K562 (cell line): ENCODE measurements at regions not wholly inside any gene's neighbourhood (a gene's known extent, or its start where the extent isn't known, plus 50 kb on each side); places are given as distances from the start of the nearest gene placed in this dataset.

ENCODE experiments used
- ATAC-seq: fragments of 200-7000 bp; cut with Tn5 transposase; 3 replicates; pipeline ENCODE4 v1.9.1; 2020; ENCODE audit warnings: moderate library complexity
- BruUV-seq: library from RNA; stranded (reverse); fragments of 400-500 nt; replicated peaks from 2 replicates; lab custom pipeline; 2021; lab: Mats Ljungman, UMichigan
- CTCF ChIA-PET: fragments of 300-600 bp; formaldehyde crosslinking; extraction: SDS; loops from one replicate; lab custom pipeline; 2021; ENCODE audit warnings: low intra/inter-chr PET ratio; lab: Yijun Ruan, JAX
- POLR2A ChIA-PET: fragments of 300-600, 350-650 bp; sonication (Branson Sonifier 250); formaldehyde crosslinking; extraction: SDS; loops from one replicate; lab custom pipeline; 2021; ENCODE audit warnings: antibody characterized with exemption, inconsistent platforms; lab: Yijun Ruan, JAX
- DNase-seq, 4 experiments: peaks; one replicate each; pipeline versions ENCODE4 v3.0.0 to v3.0.0-alpha.2; 2011 to 2018; ENCODE audit warnings: low spot score in 3 of 4, mixed read lengths in 3 of 4; ENCODE audit errors: extremely low read depth in 1 of 4
- FAIRE-seq: peaks from 2 replicates; lab custom pipeline; 2011; peaks lifted over from hg19 to GRCh38; lab: Jason Lieb, UNC
- H2AFZ ChIP-seq: 2 replicates; pipeline ENCODE4 v1.6.0; 2011; ENCODE audit warnings: low read depth, low read length, control low read depth, inconsistent platforms
- H3K27ac ChIP-seq: fragments of 200-600 bp; 3 replicates; pipeline ENCODE4 v1.8.0; 2011; ENCODE audit warnings: low read depth, mild to moderate bottlenecking, control low read depth, inconsistent platforms, low read length, moderate library complexity, mixed read lengths; ENCODE audit errors: extremely low read depth
- H3K27me3 ChIP-seq, 2 experiments: fragments of 300-600 bp in 1 of 2; 2 replicates in 1 of 2; 3 replicates in 1 of 2; pipeline versions ENCODE4 v1.6.0 to v1.8.0; 2011; ENCODE audit warnings: inconsistent platforms in 2 of 2, low read length in 2 of 2, mild to moderate bottlenecking in 1 of 2, mixed read lengths in 1 of 2, moderate library complexity in 1 of 2; ENCODE audit not compliant: control insufficient read depth in 2 of 2, insufficient read depth in 2 of 2
- H3K36me3 ChIP-seq: fragments of 300-600 bp; 3 replicates; pipeline ENCODE4 v1.8.0; 2011; ENCODE audit warnings: mild to moderate bottlenecking, low read length, inconsistent platforms; ENCODE audit not compliant: control insufficient read depth, insufficient read depth
- H3K4me1 ChIP-seq, 2 experiments: fragments of 200-600 bp in 1 of 2; replicated peaks in 1 of 2; 2 replicates in 1 of 2; 3 replicates in 1 of 2; pipeline versions ENCODE4 v1.5.1 to v1.8.0; 2011; ENCODE audit warnings: inconsistent platforms in 2 of 2, low read length in 2 of 2, mild to moderate bottlenecking in 1 of 2, mixed read lengths in 1 of 2, moderate library complexity in 1 of 2; ENCODE audit not compliant: control insufficient read depth in 2 of 2, insufficient read depth in 2 of 2
- H3K4me2 ChIP-seq: 2 replicates; pipeline ENCODE4 v1.6.1; 2011; ENCODE audit warnings: low read length, control low read depth, inconsistent platforms, mixed read lengths; ENCODE audit not compliant: insufficient read depth
- H3K4me3 ChIP-seq: fragments of 200-600 bp; sonication (generic), shearing (Covaris generic); 2 replicates; pipeline ENCODE4 v1.5.1; 2016; ENCODE audit warnings: control low read depth, inconsistent platforms
- H3K79me2 ChIP-seq: fragments of 200-600 bp; 3 replicates; pipeline ENCODE4 v1.8.0; 2011; ENCODE audit warnings: low read length, inconsistent platforms; ENCODE audit not compliant: control insufficient read depth, insufficient read depth
- H3K9ac ChIP-seq, 2 experiments: 2 replicates each; pipeline versions ENCODE4 v1.6.0 to v1.6.1; 2011; ENCODE audit warnings: low read depth in 2 of 2, low read length in 2 of 2, control low read depth in 1 of 2, inconsistent platforms in 1 of 2, mild to moderate bottlenecking in 1 of 2, mixed read lengths in 1 of 2; ENCODE audit not compliant: insufficient read depth in 1 of 2
- H3K9me1 ChIP-seq: one replicate; pipeline ENCODE4 v1.6.0; 2011; ENCODE audit warnings: inconsistent platforms, mild to moderate bottlenecking, low read length, moderate library complexity; ENCODE audit not compliant: control insufficient read depth, insufficient read depth
- H3K9me3 ChIP-seq: replicated peaks from 2 replicates; pipeline ENCODE4 v1.5.1; 2011; ENCODE audit warnings: low read depth, low read length, inconsistent platforms; ENCODE audit not compliant: control insufficient read depth, insufficient read depth
- H4K20me1 ChIP-seq: replicated peaks from 2 replicates; pipeline ENCODE4 v1.6.1; 2011; ENCODE audit warnings: low read length, inconsistent platforms, mixed read lengths; ENCODE audit not compliant: control insufficient read depth, insufficient read depth
- AFF4 ChIP-seq: sonication (generic); formaldehyde crosslinking; IDR thresholded peaks from 2 replicates; pipeline ENCODE4 v1.8.0; 2023; ENCODE audit warnings: mild to moderate bottlenecking, missing genetic modification reagents
- CAMTA2 ChIP-seq: fragments of 250-450 bp; sonication (Bioruptor Pico); conservative IDR thresholded peaks from 2 replicates; pipeline ENCODE4 v1.5.1; 2022
- CHD4 ChIP-seq: fragments of 200-600 bp; sonication (generic); IDR thresholded peaks from 3 replicates; pipeline ENCODE4 v1.6.1; 2012; ENCODE audit warnings: low read depth, mild to moderate bottlenecking, mixed read lengths, low read length, inconsistent platforms; ENCODE audit not compliant: insufficient read depth, insufficient replicate concordance, poor library complexity, severe bottlenecking
- EGR1 ChIP-seq: fragments of 450-650 bp; conservative IDR thresholded peaks from 2 replicates; pipeline ENCODE4 v1.6.1; 2017; ENCODE audit warnings: mild to moderate bottlenecking
- ELF1 ChIP-seq: fragments of 200-800 bp; sonication (Bioruptor generic); IDR thresholded peaks from 2 replicates; pipeline ENCODE4 v1.6.1; 2016; ENCODE audit warnings: missing genetic modification characterization, missing compliant biosample characterization
- HDGF ChIP-seq: fragments of 450-650 bp; IDR thresholded peaks from 2 replicates; pipeline ENCODE4 v1.6.1; 2016
- HMG20B ChIP-seq: fragments of 250-450 bp; sonication (Bioruptor Pico); IDR thresholded peaks from 2 replicates; pipeline ENCODE4 v1.5.0; 2021; ENCODE audit warnings: mild to moderate bottlenecking
- KAT8 ChIP-seq: fragments of 450-650 bp; IDR thresholded peaks from 2 replicates; pipeline ENCODE4 v1.6.1; 2016; ENCODE audit warnings: low read depth, mild to moderate bottlenecking
- KDM2B ChIP-seq: fragments of 250-450 bp; sonication (Bioruptor Pico); IDR thresholded peaks from 2 replicates; pipeline ENCODE4 v1.8.0; 2021; ENCODE audit warnings: mild to moderate bottlenecking, moderate library complexity
- MECOM ChIP-seq: fragments of 250-450 bp; sonication (Bioruptor Pico); IDR thresholded peaks from 2 replicates; pipeline ENCODE4 v1.8.0; 2022; ENCODE audit warnings: inconsistent platforms
- PHB ChIP-seq: fragments of 250-450 bp; sonication (Bioruptor Pico); IDR thresholded peaks from 2 replicates; pipeline ENCODE4 v1.5.0; 2021
- ZBTB9 ChIP-seq: fragments of 450-650 bp; formaldehyde crosslinking; IDR thresholded peaks from 2 replicates; pipeline ENCODE4 v1.4.0; 2020; ENCODE audit warnings: mild to moderate bottlenecking, moderate library complexity
- ZNF436 ChIP-seq: fragments of 250-450, 450-650 bp; sonication (Bioruptor Pico); formaldehyde crosslinking; IDR thresholded peaks from 2 replicates; pipeline ENCODE4 v1.7.0; 2020; ENCODE audit warnings: mild to moderate bottlenecking
- WGBS: fragments of 100-300 bp; shearing (Covaris generic); methylation state at CpG from one replicate; pipeline ENCODE4 v1.1.6; 2016; ENCODE audit warnings: low coverage, mixed read lengths; ENCODE audit not compliant: insufficient coverage; ENCODE audit errors: missing lambda C conversion rate; 5-methylcytosine and 5-hydroxymethylcytosine counted together
- in situ Hi-C: fragments of 300-500 bp; cut with MboI; formaldehyde crosslinking; loops from 4 replicates; pipeline ENCODE4 v1.15.0; 2018; ENCODE audit warnings: inconsistent platforms, mixed read lengths
- intact Hi-C: fragments of 100-400 bp; cut with micrococcal nuclease; formaldehyde crosslinking; loops from 2 replicates; pipeline ENCODE4 v1.14.2; 2022
- TF ChIP-seq, protein P1 (sequence below): fragments of 450-650 bp; formaldehyde crosslinking; IDR thresholded peaks from 2 replicates; pipeline ENCODE4 v1.4.0; 2022; ENCODE audit warnings: mild to moderate bottlenecking, moderate library complexity

- H3K36me3 ChIP-seq, result no peaks in the 10 kb centered on the region
- H3K79me2 ChIP-seq, result no peaks in the 10 kb centered on the region
- no peak for DNase-seq
- H2AFZ ChIP-seq, result no peak overlapping the region
- H3K27me3 ChIP-seq, result no peaks in the 10 kb centered on the region
- H3K27ac ChIP-seq, result no peak overlapping the region
- no peak for ATAC-seq
- no peaks in the 10 kb centered on the region for H3K4me1 ChIP-seq
- WGBS, result 0% methylated on average over 3 of the region's 3 CpGs
- H4K20me1 ChIP-seq, result no peaks in the 10 kb centered on the region
- no peak overlapping the region for H3K4me2 ChIP-seq
- ChIA-PET CTCF (no interaction called here), POLR2A (no interaction called here)
- no peak overlapping the region for H3K4me3 ChIP-seq
- no TSS peak for BruUV-seq
- no peaks in the 10 kb centered on the region for H3K9me1 ChIP-seq
- TF ChIP-seq AFF4 (CRISPR knock-in tag), result no peak
- no peak for TF ChIP-seq KAT8
- no peak for TF ChIP-seq EGR1
- no peak for TF ChIP-seq HMG20B (CRISPR knock-in tag)
- TF ChIP-seq MECOM, result no peak
- TF ChIP-seq, protein P1, sequence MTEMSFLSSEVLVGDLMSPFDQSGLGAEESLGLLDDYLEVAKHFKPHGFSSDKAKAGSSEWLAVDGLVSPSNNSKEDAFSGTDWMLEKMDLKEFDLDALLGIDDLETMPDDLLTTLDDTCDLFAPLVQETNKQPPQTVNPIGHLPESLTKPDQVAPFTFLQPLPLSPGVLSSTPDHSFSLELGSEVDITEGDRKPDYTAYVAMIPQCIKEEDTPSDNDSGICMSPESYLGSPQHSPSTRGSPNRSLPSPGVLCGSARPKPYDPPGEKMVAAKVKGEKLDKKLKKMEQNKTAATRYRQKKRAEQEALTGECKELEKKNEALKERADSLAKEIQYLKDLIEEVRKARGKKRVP (CRISPR knock-in tag), result no peak
- no peak for TF ChIP-seq CAMTA2
- no peak for TF ChIP-seq HDGF
- TF ChIP-seq CHD4, result no peak
- TF ChIP-seq ELF1 (tag), result no peak
- TF ChIP-seq ZNF436 (CRISPR knock-in tag), result no peak
- TF ChIP-seq PHB (CRISPR knock-in tag), result no peak
- no peak for TF ChIP-seq ZBTB9
- TF ChIP-seq KDM2B (CRISPR knock-in tag), result no peak
- in situ Hi-C loops, result no loop called here
- H3K9ac ChIP-seq, result no peak overlapping the region
- intact Hi-C loops, result no loop called here
- H3K9me3 ChIP-seq, result no peaks in the 10 kb centered on the region; the same call in 1 of the 2 replicates
- no peak for FAIRE-seq
These were observed 585.0 kb upstream of the CDH6 start for GRCh38 chr5:30608501-30608900.
